Kidney (tissue), 13 donors: ENCODE measurements at regions not wholly inside any gene's neighbourhood (a gene's known extent, or its start where the extent isn't known, plus 50 kb on each side); places are given as distances from the start of the nearest gene placed in this dataset.
A peak's percentile ranks its signal among the peaks of the same experiment; 100 is the strongest.

Experiments
- DNase-seq, 5 donors: peaks; one replicate each; pipeline ENCODE4 v3.0.0-alpha.2; 2013 to 2020
- FAIRE-seq: peaks from 2 replicates; lab custom pipeline; 2012; peaks lifted over from hg19 to GRCh38; lab: Jason Lieb, UNC
- H3K27ac ChIP-seq, 2 donors: one replicate each; pipeline ENCODE4 v1.7.0; 2013; ENCODE audit warnings: low read depth in 2 of 2, low read length in 2 of 2, inconsistent platforms in 1 of 2
- H3K27me3 ChIP-seq: one replicate; pipeline ENCODE4 v1.7.1; 2013; ENCODE audit warnings: low read length, inconsistent platforms; ENCODE audit not compliant: control insufficient read depth, insufficient read depth
- H3K36me3 ChIP-seq, 3 donors: one replicate each; pipeline versions ENCODE4 v1.7.0 to v1.7.1; 2013; ENCODE audit warnings: low read length in 3 of 3, control low read depth in 1 of 3, inconsistent platforms in 1 of 3; ENCODE audit not compliant: insufficient read depth in 3 of 3, control insufficient read depth in 2 of 3
- H3K4me1 ChIP-seq, 3 donors: one replicate each; pipeline versions ENCODE4 v1.7.0 to v1.7.1; 2013; ENCODE audit warnings: low read length in 3 of 3, inconsistent platforms in 1 of 3, low read depth in 1 of 3; ENCODE audit not compliant: control insufficient read depth in 2 of 3, insufficient read depth in 2 of 3
- H3K4me3 ChIP-seq, 3 donors: one replicate each; pipeline versions ENCODE4 v1.7.0 to v1.8.1; 2013; ENCODE audit warnings: low read length in 3 of 3, control low read depth in 1 of 3, inconsistent platforms in 1 of 3
- H3K9ac ChIP-seq, 3 donors: one replicate each; pipeline versions ENCODE4 v1.7.0 to v1.7.1; 2013; ENCODE audit warnings: low read length in 3 of 3, control low read depth in 1 of 3, inconsistent platforms in 1 of 3
- H3K9me3 ChIP-seq, 3 donors: one replicate each; pipeline versions ENCODE4 v1.7.0 to v1.7.1; 2013; ENCODE audit warnings: low read length in 3 of 3, control low read depth in 1 of 3, inconsistent platforms in 1 of 3; ENCODE audit not compliant: control insufficient read depth in 2 of 3, insufficient read depth in 1 of 3
- CTCF ChIP-seq: IDR thresholded peaks from 3 replicates; pipeline ENCODE4 v1.5.1; 2012; ENCODE audit warnings: mild to moderate bottlenecking, moderate library complexity, borderline replicate concordance; ENCODE audit not compliant: insufficient read depth; ENCODE audit errors: extremely low read depth
- intact Hi-C: fragments of 100-400 bp; cut with DNase I; formaldehyde crosslinking; loops from one replicate; pipeline ENCODE4 v1.11.1; 2022
- donor health status: control.
- donor health status: control.
- donor health status: control.
- donor health status: control.
- donor health status: control.
- donor health status: DM: yes; HTN: yes; CAD: no.
- donor health status: Normal renal cell carcinoma (clear cell type).

- H3K9ac ChIP-seq = no peak overlapping the region
- DNase-seq = no peak
- no peak for TF ChIP-seq CTCF
- intact Hi-C loops = no loop called here
- no peaks in the 10 kb centered on the region for H3K36me3 ChIP-seq
- FAIRE-seq = no peak
- H3K4me3 ChIP-seq = no peak overlapping the region
- no peaks in the 10 kb centered on the region for H3K4me1 ChIP-seq
- H3K27me3 ChIP-seq = no peaks in the 10 kb centered on the region
- no peaks in the 10 kb centered on the region for H3K9me3 ChIP-seq
- no peak overlapping the region for H3K27ac ChIP-seq
Observed at GRCh38 chr3:34066999-34067398, 268.6 kb downstream of the PDCD6IP start.

- Histone ChIP-seq H3K4me1 (no peaks in the 10 kb centered on the region), H3K36me3 (no peaks in the 10 kb centered on the region), H3K4me3 (no peak overlapping the region), H3K9me3 (no peaks in the 10 kb centered on the region), H3K27me3 (no peaks in the 10 kb centered on the region), H3K27ac (no peak overlapping the region), H3K9ac (no peak overlapping the region)
- intact Hi-C loops = no loop called here
- no peak for TF ChIP-seq CTCF
- no peak for FAIRE-seq
- peak in 3 of 5 donors; percentile 50 to 64 (median 52) for DNase-seq
Observed at GRCh38 chr3:34067536-34068051, 269.2 kb downstream of the PDCD6IP start.

DNA sequence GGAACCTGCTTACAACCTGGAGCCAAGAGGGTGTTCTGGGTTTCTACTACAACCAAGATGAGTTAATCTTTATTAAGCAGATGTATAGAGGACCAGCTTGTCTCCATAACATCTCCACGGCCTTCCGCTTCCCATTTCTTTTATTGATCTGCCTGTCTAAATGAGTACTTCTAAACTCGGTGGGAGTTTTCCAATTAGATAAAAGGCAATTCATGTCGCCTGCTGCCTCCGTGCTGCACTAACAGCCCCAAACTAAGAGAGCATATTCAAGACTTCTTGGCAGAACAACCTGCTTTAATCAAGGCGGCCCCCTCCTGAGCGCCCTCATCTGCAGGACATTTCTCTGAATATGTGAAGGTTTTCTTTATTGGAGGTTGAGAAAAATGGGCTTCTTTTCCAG, 270.1 kb downstream of the PDCD6IP start:
- Histone ChIP-seq H3K9me3 (no peaks in the 10 kb centered on the region), H3K9ac (no peak overlapping the region), H3K4me1 (no peaks in the 10 kb centered on the region), H3K4me3 (no peak overlapping the region), H3K27me3 (no peaks in the 10 kb centered on the region), H3K27ac (no peak overlapping the region), H3K36me3 (no peaks in the 10 kb centered on the region)
- DNase-seq = no peak
- intact Hi-C loops = no loop called here
- no peak for FAIRE-seq
- no peak for TF ChIP-seq CTCF
